Retinal pigment epithelial cell (primary cell): ENCODE measurements at regions not wholly inside any gene's neighbourhood (a gene's known extent, or its start where the extent isn't known, plus 50 kb on each side); places are given as distances from the start of the nearest gene placed in this dataset.

Experiments used
- DNase-seq: peaks from one replicate; pipeline ENCODE4 v3.0.0-alpha.2; 2010; ENCODE audit warnings: low read depth
- H3K4me3 ChIP-seq: 2 replicates; pipeline ENCODE4 v1.5.1; 2011; ENCODE audit warnings: mild to moderate bottlenecking, low read length, control low read depth, moderate library complexity
- CTCF ChIP-seq: conservative IDR thresholded peaks from 2 replicates; pipeline ENCODE4 v1.5.1; 2011; ENCODE audit warnings: low read depth, low read length, control low read depth, inconsistent platforms

GRCh38 chr10:4020631-4021030 is 235.6 kb upstream of the KLF6 start:
- no peak for TF ChIP-seq CTCF
- no peak overlapping the region for H3K4me3 ChIP-seq
- DNase-seq, result no peak

GRCh38 chr10:4018054-4018511 is 233.1 kb upstream of the KLF6 start:
- no peak overlapping the region for H3K4me3 ChIP-seq
- DNase-seq, result peak; percentile 33
- TF ChIP-seq CTCF, result no peak

- DNase-seq, result no peak
- no peak overlapping the region for H3K4me3 ChIP-seq
- TF ChIP-seq CTCF, result no peak
Measured at GRCh38 chr10:4017336-4017735, 232.3 kb upstream of the KLF6 start.

GRCh38 chr10:4016214-4016740 is 231.3 kb upstream of the KLF6 start:
- no peak overlapping the region for H3K4me3 ChIP-seq
- no peak for DNase-seq
- no peak for TF ChIP-seq CTCF

GRCh38 chr10:4013651-4014121 is 228.7 kb upstream of the KLF6 start:
- no peak for DNase-seq
- no peak for TF ChIP-seq CTCF
- no peak overlapping the region for H3K4me3 ChIP-seq

GRCh38 chr10:4012848-4013247 is 227.8 kb upstream of the KLF6 start:
- no peak overlapping the region for H3K4me3 ChIP-seq
- TF ChIP-seq CTCF, result no peak
- DNase-seq, result no peak

GRCh38 chr10:4011136-4011812 is 226.3 kb upstream of the KLF6 start:
- TF ChIP-seq CTCF, result no peak
- no peak overlapping the region for H3K4me3 ChIP-seq

More at GRCh38 chr10:4011136-4011812, 226.3 kb upstream of the KLF6 start:
- DNase-seq, result no peak
